GM23248 (cell line): ENCODE measurements at regions not wholly inside any gene's neighbourhood (a gene's known extent, or its start where the extent isn't known, plus 50 kb on each side); places are given as distances from the start of the nearest gene placed in this dataset.

ENCODE experiments used
- DNase-seq: peaks from one replicate; pipeline ENCODE4 v3.0.0-alpha.2; 2015
- H2AFZ ChIP-seq: fragments of 200-600 bp; sonication (generic); 2 replicates; pipeline ENCODE4 v1.6.1; 2016; ENCODE audit warnings: antibody characterized with exemption
- H3F3A ChIP-seq: fragments of 200-600 bp; sonication (generic); 2 replicates; pipeline ENCODE4 v1.6.1; 2016; ENCODE audit warnings: mild to moderate bottlenecking, antibody characterized with exemption, mixed run types; ENCODE audit not compliant: insufficient read depth
- H3K27ac ChIP-seq: fragments of 200-600 bp; sonication (generic); 2 replicates; pipeline ENCODE4 v1.5.1; 2016; ENCODE audit warnings: mild to moderate bottlenecking
- H3K27me3 ChIP-seq: fragments of 200-600 bp; sonication (generic); replicated peaks from 2 replicates; pipeline ENCODE4 v1.6.1; 2016; ENCODE audit warnings: mild to moderate bottlenecking; ENCODE audit not compliant: insufficient read depth
- H3K36me3 ChIP-seq: fragments of 200-600 bp; sonication (generic); 2 replicates; pipeline ENCODE4 v1.6.1; 2016; ENCODE audit warnings: low read depth, mild to moderate bottlenecking
- H3K4me1 ChIP-seq: fragments of 200-600 bp; sonication (generic); 2 replicates; pipeline ENCODE4 v1.6.1; 2016; ENCODE audit warnings: mild to moderate bottlenecking; ENCODE audit not compliant: insufficient read depth
- H3K4me2 ChIP-seq: fragments of 200-600 bp; sonication (generic); one replicate; pipeline ENCODE4 v1.6.1; 2016; ENCODE audit warnings: mild to moderate bottlenecking; ENCODE audit not compliant: unreplicated experiment
- H3K4me3 ChIP-seq: fragments of 200-600 bp; sonication (generic); 2 replicates; pipeline ENCODE4 v1.5.1; 2016; ENCODE audit warnings: mild to moderate bottlenecking
- H3K79me2 ChIP-seq: fragments of 200-600 bp; sonication (generic); 2 replicates; pipeline ENCODE4 v1.6.1; 2016; ENCODE audit warnings: mild to moderate bottlenecking; ENCODE audit not compliant: insufficient read depth
- H3K9ac ChIP-seq: fragments of 200-600 bp; sonication (generic); 2 replicates; pipeline ENCODE4 v1.6.1; 2016; ENCODE audit warnings: mild to moderate bottlenecking
- H3K9me2 ChIP-seq: fragments of 200-600 bp; sonication (generic); 2 replicates; pipeline ENCODE4 v1.6.1; 2016; ENCODE audit warnings: mixed run types, mild to moderate bottlenecking, moderate library complexity; ENCODE audit not compliant: insufficient read depth
- H3K9me3 ChIP-seq: fragments of 200-600 bp; sonication (generic); one replicate; pipeline ENCODE4 v1.6.1; 2017; ENCODE audit warnings: low read depth
- H4K20me1 ChIP-seq: fragments of 200-600 bp; sonication (generic); 2 replicates; pipeline ENCODE4 v1.6.0; 2016; ENCODE audit not compliant: insufficient read depth
- EZH2 ChIP-seq: fragments of 200-600 bp; sonication (generic); IDR thresholded peaks from 2 replicates; pipeline ENCODE4 v1.6.1; 2018; ENCODE audit warnings: antibody characterized with exemption, mild to moderate bottlenecking; ENCODE audit not compliant: insufficient read depth, poor library complexity, severe bottlenecking
- EZH2phosphoT487 ChIP-seq: fragments of 200-600 bp; sonication (generic); IDR thresholded peaks from 2 replicates; pipeline ENCODE4 v1.6.1; 2018; ENCODE audit warnings: antibody characterized with exemption, moderate library complexity, mild to moderate bottlenecking, low read depth; ENCODE audit not compliant: insufficient read depth
- WGBS, 2 experiments: methylation state at CpG; one replicate each; pipeline ENCODE4 v1.1.6; 2015 to 2017; ENCODE audit warnings: low lambda C conversion rate in 2 of 2, low coverage in 1 of 2; ENCODE audit errors: missing lambda C conversion rate in 2 of 2; 5-methylcytosine and 5-hydroxymethylcytosine counted together
- in situ Hi-C: fragments of 300-500 bp; cut with MboI; formaldehyde crosslinking; loops from 2 replicates; pipeline ENCODE4 v1.15.0; 2020

- no peaks in the 10 kb centered on the region for H3K36me3 ChIP-seq
- H3K27ac ChIP-seq = no peak overlapping the region
- H3K79me2 ChIP-seq = no peaks in the 10 kb centered on the region
- no peaks in the 10 kb centered on the region for H4K20me1 ChIP-seq
- no peak overlapping the region for H3K4me3 ChIP-seq
- H3F3A ChIP-seq = no peaks in the 10 kb centered on the region
- 83 to 87% methylated on average over 5 of the region's 5 CpGs for WGBS, 2 experiments
- no peak overlapping the region for H3K4me2 ChIP-seq
- in situ Hi-C loops = no loop called here
- H3K9me2 ChIP-seq = no peaks in the 10 kb centered on the region
- H3K4me1 ChIP-seq = peaks cover 9% of the 10 kb centered on the region
- H3K27me3 ChIP-seq = no peaks in the 10 kb centered on the region
- TF ChIP-seq EZH2 (no peak), EZH2phosphoT487 (no peak)
- no peak overlapping the region for H3K9ac ChIP-seq
- no peak overlapping the region for H2AFZ ChIP-seq
- no peaks in the 10 kb centered on the region for H3K9me3 ChIP-seq
- no peak for DNase-seq
Measured at GRCh38 chr12:25842254-25842653, 116.2 kb upstream of the RASSF8 start.

DNA sequence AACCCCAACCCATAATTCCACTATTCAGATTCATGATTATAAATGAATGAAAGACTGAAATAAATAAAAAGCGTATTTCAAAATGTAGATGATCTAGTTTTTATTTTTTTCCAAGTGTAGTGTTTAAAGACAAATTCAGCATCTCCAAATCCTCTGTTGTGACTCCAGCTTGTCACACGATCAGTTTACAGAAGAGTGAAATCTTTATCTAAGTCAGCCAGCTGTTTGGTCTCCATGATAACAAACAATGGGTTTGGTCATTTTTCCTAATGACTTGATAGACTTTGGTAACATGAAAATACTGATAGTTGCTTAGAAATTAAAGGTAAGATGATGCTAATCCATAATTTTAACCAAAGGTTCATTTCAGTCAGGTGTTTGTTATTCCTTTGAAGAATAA is 114.5 kb upstream of the RASSF8 start:
- Histone ChIP-seq H3K4me2 (no peak overlapping the region), H3K27ac (no peak overlapping the region), H3F3A (no peaks in the 10 kb centered on the region), H3K36me3 (no peaks in the 10 kb centered on the region), H3K4me3 (no peak overlapping the region), H3K4me1 (peaks cover 9% of the 10 kb centered on the region), H3K9me2 (no peaks in the 10 kb centered on the region), H4K20me1 (no peaks in the 10 kb centered on the region), H3K27me3 (no peaks in the 10 kb centered on the region), H3K79me2 (no peaks in the 10 kb centered on the region), H3K9ac (no peak overlapping the region), H3K9me3 (no peaks in the 10 kb centered on the region), H2AFZ (no peak overlapping the region)
- WGBS, 2 experiments = 60 to 75% methylated on average over 2 of the region's 2 CpGs
- in situ Hi-C loops = no loop called here
- TF ChIP-seq EZH2 (no peak), EZH2phosphoT487 (no peak)
- DNase-seq = no peak

- no peak for DNase-seq
- no peaks in the 10 kb centered on the region for H3K79me2 ChIP-seq
- H3K4me1 ChIP-seq = no peaks in the 10 kb centered on the region
- no peaks in the 10 kb centered on the region for H3K36me3 ChIP-seq
- H2AFZ ChIP-seq = no peak overlapping the region
- in situ Hi-C loops = no loop called here
- 25 to 38% methylated on average over 3 of the region's 3 CpGs for WGBS, 2 experiments
- no peak overlapping the region for H3K9ac ChIP-seq
- H3K9me3 ChIP-seq = no peaks in the 10 kb centered on the region
- H3K9me2 ChIP-seq = no peaks in the 10 kb centered on the region
- H3K27ac ChIP-seq = no peak overlapping the region
- H3F3A ChIP-seq = no peaks in the 10 kb centered on the region
- H4K20me1 ChIP-seq = no peaks in the 10 kb centered on the region
- H3K27me3 ChIP-seq = no peaks in the 10 kb centered on the region
- TF ChIP-seq EZH2phosphoT487 = no peak
- TF ChIP-seq EZH2 = no peak
- H3K4me3 ChIP-seq = no peak overlapping the region
- no peak overlapping the region for H3K4me2 ChIP-seq
Measured at GRCh38 chr12:25845415-25845814, 113.1 kb upstream of the RASSF8 start.

DNA sequence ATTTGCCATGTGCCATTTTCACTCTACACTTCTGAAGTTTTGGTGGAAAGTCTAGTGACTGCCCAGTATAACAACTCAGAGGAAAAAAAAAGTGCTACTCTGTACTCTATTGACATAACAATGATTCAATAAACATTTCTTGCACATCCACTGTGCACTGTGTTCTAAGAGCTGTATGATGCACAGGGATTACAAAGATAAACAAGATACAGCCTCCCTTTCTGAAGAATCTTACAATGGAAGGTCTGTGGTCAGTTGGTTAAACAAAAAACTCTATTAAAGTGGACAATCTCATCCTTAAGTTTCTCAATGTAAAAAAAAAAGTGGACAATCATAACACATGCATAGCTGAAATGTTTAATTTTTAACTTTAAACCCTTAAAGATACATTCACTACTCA is 105.7 kb upstream of the RASSF8 start:
- H3K27me3 ChIP-seq = no peaks in the 10 kb centered on the region
- no peaks in the 10 kb centered on the region for H3K9me3 ChIP-seq
- in situ Hi-C loops = no loop called here
- H4K20me1 ChIP-seq = no peaks in the 10 kb centered on the region
- no peaks in the 10 kb centered on the region for H3K9me2 ChIP-seq
- no peak overlapping the region for H2AFZ ChIP-seq
- H3K4me2 ChIP-seq = no peak overlapping the region
- DNase-seq = peak; percentile 19
- H3K36me3 ChIP-seq = no peaks in the 10 kb centered on the region
- no peak overlapping the region for H3K27ac ChIP-seq
- no peak overlapping the region for H3K9ac ChIP-seq
- 0 out of 2 replicates have a peak, but pooled peaks cover 9% of the 10 kb centered on the region for H3F3A ChIP-seq
- TF ChIP-seq EZH2phosphoT487 (no peak), EZH2 (no peak)
- no peak overlapping the region for H3K4me3 ChIP-seq
- H3K79me2 ChIP-seq = no peaks in the 10 kb centered on the region
- peaks cover 8% of the 10 kb centered on the region for H3K4me1 ChIP-seq
